Esophagus muscularis mucosa (tissue), 4 donors: ENCODE measurements at regions not wholly inside any gene's neighbourhood (a gene's known extent, or its start where the extent isn't known, plus 50 kb on each side); places are given as distances from the start of the nearest gene placed in this dataset.

Experiments
- DNase-seq: peaks from one replicate; pipeline ENCODE4 v3.0.0-alpha.2; 2017; ENCODE audit errors: extremely low spot score
- H3K27ac ChIP-seq, 4 donors: fragments of 200-600 bp; sonication (generic); replicated peaks in 1 of 4; 1 replicate in 3 of 4; 2 replicates in 1 of 4; pipeline ENCODE4 v1.5.1; 2016 to 2019; ENCODE audit warnings: mild to moderate bottlenecking in 1 of 4
- H3K27me3 ChIP-seq, 4 donors: fragments of 200-600 bp; sonication (generic); one replicate each; pipeline versions ENCODE4 v1.5.1 to v1.6.0; 2016 to 2019
- H3K36me3 ChIP-seq, 4 donors: fragments of 200-600 bp; sonication (generic); one replicate each; pipeline ENCODE4 v1.5.1; 2016 to 2019
- H3K4me1 ChIP-seq, 4 donors: fragments of 200-600 bp; sonication (generic); one replicate each; pipeline ENCODE4 v1.5.1; 2016 to 2019
- H3K4me3 ChIP-seq, 4 donors: fragments of 200-600 bp; sonication (generic); 1 replicate in 2 of 4; 2 replicates in 2 of 4; pipeline ENCODE4 v1.5.1; 2016 to 2019; ENCODE audit warnings: mild to moderate bottlenecking in 4 of 4, moderate library complexity in 1 of 4
- H3K9me3 ChIP-seq, 4 donors: fragments of 200-600 bp; sonication (generic); 1 replicate in 3 of 4; 2 replicates in 1 of 4; pipeline ENCODE4 v1.5.1; 2016 to 2019
- CTCF ChIP-seq, 3 experiments: fragments of 200-600 bp in 2 of 3; fragments of 450-650 bp in 1 of 3; sonication (generic) in 2 of 3; IDR thresholded peaks; one replicate each; pipeline ENCODE4 v1.5.1; 2017 to 2019; ENCODE audit warnings: antibody characterized with exemption in 3 of 3, mild to moderate bottlenecking in 2 of 3, moderate library complexity in 1 of 3
- EP300 ChIP-seq: sonication (generic); formaldehyde crosslinking; IDR thresholded peaks from one replicate; pipeline ENCODE4 v1.6.1; 2017; ENCODE audit warnings: antibody characterized with exemption
- POLR2A ChIP-seq: fragments of 450-650 bp; IDR thresholded peaks from one replicate; pipeline ENCODE4 v1.6.1; 2017; ENCODE audit warnings: antibody characterized with exemption, moderate library complexity, mild to moderate bottlenecking, low read depth
- POLR2AphosphoS5 ChIP-seq, 2 donors: sonication (generic); formaldehyde crosslinking; IDR thresholded peaks; one replicate each; pipeline ENCODE4 v1.6.1; 2017; ENCODE audit warnings: antibody characterized with exemption in 2 of 2
- WGBS: methylation state at CpG from one replicate; pipeline ENCODE4 v1.1.5; 2018; 5-methylcytosine and 5-hydroxymethylcytosine counted together
- intact Hi-C: fragments of 100-400 bp; cut with DNase I; formaldehyde crosslinking; loops from one replicate; pipeline ENCODE4 v1.15.1; 2023

- DNase-seq, result no peak
Observed at GRCh38 chr20:23200914-23201313, 114.8 kb upstream of the CD93 start.

GRCh38 chr20:23200413-23200812 is 114.3 kb upstream of the CD93 start:
- TF ChIP-seq EP300 (no peak), POLR2AphosphoS5 (IDR thresholded peaks at IDR 0.05) (no peak), CTCF (IDR thresholded peaks at IDR 0.05) (no peak), POLR2A (no peak)
- Histone ChIP-seq H3K9me3 (no peaks in the 10 kb centered on the region), H3K36me3 (no peaks in the 10 kb centered on the region), H3K4me3 (no peak overlapping the region), H3K4me1 (peaks cover 8 to 26% (median 13%) of the 10 kb centered on the region in 4 donors), H3K27me3 (no peaks in the 10 kb centered on the region), H3K27ac (no peak overlapping the region)
- no peak for DNase-seq
- 94% methylated on average over 12 of the region's 12 CpGs for WGBS
- intact Hi-C loops, result no loop called here

More at GRCh38 chr20:23200914-23201313, 114.8 kb upstream of the CD93 start:
- H3K27ac ChIP-seq, result no peak overlapping the region
- no peak overlapping the region for H3K4me3 ChIP-seq
- H3K9me3 ChIP-seq, result no peaks in the 10 kb centered on the region
- H3K36me3 ChIP-seq, result no peaks in the 10 kb centered on the region
- intact Hi-C loops, result no loop called here
- H3K4me1 ChIP-seq, result peaks cover 13 to 31% (median 18%) of the 10 kb centered on the region in 4 donors
- WGBS, result 87% methylated on average over 3 of the region's 6 CpGs
- TF ChIP-seq POLR2A, result no peak
- TF ChIP-seq CTCF (IDR thresholded peaks at IDR 0.05), result peak in 1 of 3 experiments; percentile 27
- TF ChIP-seq EP300, result no peak
- no peak for TF ChIP-seq POLR2AphosphoS5 (IDR thresholded peaks at IDR 0.05)
- H3K27me3 ChIP-seq, result no peaks in the 10 kb centered on the region

GRCh38 chr20:23199356-23199755 is 113.2 kb upstream of the CD93 start:
- TF ChIP-seq POLR2A (no peak), POLR2AphosphoS5 (IDR thresholded peaks at IDR 0.05) (no peak), CTCF (IDR thresholded peaks at IDR 0.05) (no peak), EP300 (no peak)
- H3K36me3 ChIP-seq, result no peaks in the 10 kb centered on the region
- WGBS, result 91% methylated on average over 3 of the region's 3 CpGs
- peaks cover 0 to 15% (median 5%) of the 10 kb centered on the region in 4 donors for H3K4me1 ChIP-seq
- intact Hi-C loops, result no loop called here
- no peak overlapping the region for H3K27ac ChIP-seq
- no peaks in the 10 kb centered on the region for H3K27me3 ChIP-seq
- H3K4me3 ChIP-seq, result no peak overlapping the region
- DNase-seq, result no peak
- no peaks in the 10 kb centered on the region for H3K9me3 ChIP-seq

GRCh38 chr20:23198815-23199214 is 112.7 kb upstream of the CD93 start:
- Histone ChIP-seq H3K4me3 (no peak overlapping the region), H3K36me3 (no peaks in the 10 kb centered on the region), H3K9me3 (no peaks in the 10 kb centered on the region), H3K27me3 (no peaks in the 10 kb centered on the region), H3K4me1 (peaks cover 0 to 14% (median 3%) of the 10 kb centered on the region in 4 donors), H3K27ac (no peak overlapping the region)
- TF ChIP-seq CTCF (IDR thresholded peaks at IDR 0.05), result no peak
- TF ChIP-seq EP300, result no peak
- TF ChIP-seq POLR2A, result no peak
- no peak for TF ChIP-seq POLR2AphosphoS5 (IDR thresholded peaks at IDR 0.05)
- no peak for DNase-seq
- intact Hi-C loops, result no loop called here

- DNase-seq, result no peak
- Histone ChIP-seq H3K27me3 (no peaks in the 10 kb centered on the region), H3K36me3 (no peaks in the 10 kb centered on the region), H3K4me3 (no peak overlapping the region), H3K27ac (no peak overlapping the region), H3K9me3 (no peaks in the 10 kb centered on the region), H3K4me1 (peaks cover 0 to 4% (median 0%) of the 10 kb centered on the region in 4 donors)
- WGBS, result 84% methylated on average over 4 of the region's 4 CpGs
- intact Hi-C loops, result no loop called here
- no peak for TF ChIP-seq EP300
- no peak for TF ChIP-seq POLR2A
- TF ChIP-seq POLR2AphosphoS5 (IDR thresholded peaks at IDR 0.05), result no peak
- TF ChIP-seq CTCF (IDR thresholded peaks at IDR 0.05), result no peak
Observed at GRCh38 chr20:23197836-23198235, 111.7 kb upstream of the CD93 start.
